Limb (tissue), 2 donors: ENCODE measurements at regions not wholly inside any gene's neighbourhood (a gene's known extent, or its start where the extent isn't known, plus 50 kb on each side); places are given as distances from the start of the nearest gene placed in this dataset.
"Not testable (repeated sequence)": the region's sequence is repeated elsewhere in the genome, so short reads cannot be mapped to it uniquely, and the experiment has no call there.

Source experiments
- DNase-seq, 2 donors: peaks; one replicate each; pipeline ENCODE4 v3.0.0-alpha.2; 2016; ENCODE audit errors: extremely low spot score in 2 of 2

GRCh38 chr4:153937289-153937688 lies 148.4 kb upstream of the SFRP2 start:
- DNase-seq, result no peak

DNA sequence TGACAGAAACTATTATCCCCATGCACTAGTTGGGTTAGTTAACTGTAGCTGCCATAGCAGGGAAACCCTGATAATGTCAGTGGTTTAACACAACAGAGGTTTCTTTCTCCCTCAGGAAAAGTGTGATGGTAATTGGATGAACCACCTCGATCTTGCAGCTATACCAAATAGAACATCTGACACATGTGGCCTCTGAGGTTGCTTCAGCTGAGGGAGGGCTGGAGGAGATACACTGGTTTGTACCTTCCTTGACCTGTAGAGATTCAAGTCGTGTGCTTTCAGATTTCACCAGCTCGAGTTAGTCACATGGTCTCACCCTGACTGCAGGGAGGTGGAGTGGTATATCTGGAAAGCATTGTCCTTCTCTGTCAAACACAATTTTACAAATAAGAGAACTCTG lies 147.2 kb upstream of the SFRP2 start:
- DNase-seq, result no peak

GRCh38 chr4:153934688-153935017 lies 145.8 kb upstream of the SFRP2 start:
- DNase-seq, result no peak

DNA sequence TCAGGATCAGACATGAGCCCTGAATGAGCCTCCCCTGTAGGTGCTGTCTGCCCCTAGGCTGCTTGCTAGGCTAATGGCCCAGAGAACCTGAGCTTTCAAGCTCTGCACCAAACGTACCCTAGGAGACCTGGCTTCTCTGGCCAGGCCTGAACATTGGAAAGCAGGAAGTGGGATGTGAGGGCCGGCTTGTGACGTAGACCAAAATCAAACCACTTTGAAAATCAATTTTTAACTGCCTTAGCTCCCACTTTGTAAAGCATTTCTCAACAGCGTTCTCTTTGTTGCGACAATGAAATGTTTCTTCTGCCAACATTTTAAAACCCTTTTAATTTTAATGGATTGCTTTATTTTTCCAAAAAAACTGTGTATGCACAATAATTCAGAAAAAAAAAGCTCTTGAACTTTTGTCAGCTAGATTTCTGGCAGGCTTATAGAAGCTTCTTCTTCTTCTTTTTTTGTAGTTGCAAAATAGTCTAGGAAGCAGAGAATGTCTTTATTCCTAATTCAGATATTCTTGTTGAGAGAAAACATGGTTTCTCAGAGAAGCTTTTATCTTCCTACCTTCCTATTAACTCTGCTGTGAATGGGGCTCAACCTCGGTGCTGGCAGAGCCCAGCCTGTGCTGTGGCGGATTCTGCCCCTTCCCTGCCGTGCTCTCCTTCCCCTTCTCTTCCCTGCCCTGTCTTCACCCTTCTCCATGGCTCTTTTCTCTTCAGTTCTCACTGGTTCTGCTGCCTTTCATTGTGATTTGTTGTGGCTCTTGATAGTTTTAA lies 145.2 kb upstream of the SFRP2 start:
- DNase-seq, result no peak

DNA sequence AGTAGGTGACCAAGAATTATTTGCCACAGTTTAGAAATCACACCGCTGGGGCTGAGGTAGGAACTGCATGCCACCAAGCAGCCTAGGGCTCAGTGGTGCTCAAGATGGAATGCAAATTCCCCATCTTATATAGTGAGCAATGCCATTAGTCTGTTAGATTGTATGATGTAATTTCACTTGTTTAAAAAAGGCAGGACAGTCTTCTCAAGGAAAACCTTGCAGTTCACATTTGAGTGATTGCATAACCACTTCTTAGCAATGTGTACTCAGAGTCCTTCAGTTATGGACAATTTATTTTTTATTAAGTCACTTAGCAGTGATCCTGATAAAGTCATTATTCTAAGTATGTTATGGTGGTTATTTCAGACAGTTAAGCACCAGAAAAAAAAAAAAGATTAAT lies 142.9 kb upstream of the SFRP2 start:
- DNase-seq, result no peak

- DNase-seq, result no peak
Observed at GRCh38 chr4:153929675-153930074, 140.8 kb upstream of the SFRP2 start.

DNA sequence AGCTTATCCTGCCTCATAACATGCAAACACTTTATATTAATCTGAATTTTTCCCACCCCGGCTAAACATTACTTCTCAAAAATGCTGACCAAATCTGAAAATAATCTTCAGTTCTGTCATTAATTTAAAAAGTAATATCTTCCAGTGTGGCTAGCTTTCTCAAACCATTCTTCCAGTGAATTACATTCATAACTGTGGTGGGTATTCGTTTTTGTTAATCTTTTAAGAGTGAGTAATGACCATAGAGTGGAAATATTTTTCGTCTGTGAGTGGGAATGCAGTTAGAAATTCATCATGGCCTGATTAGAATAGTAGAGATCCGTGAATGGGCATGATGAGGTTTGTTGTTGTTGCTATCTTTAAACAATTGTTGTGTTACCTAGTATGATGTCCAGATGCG lies 138.6 kb upstream of the SFRP2 start:
- DNase-seq, result no peak

- DNase-seq, result no peak
Observed at GRCh38 chr4:153922148-153922547, 133.3 kb upstream of the SFRP2 start.

GRCh38 chr4:153919667-153920066 lies 130.8 kb upstream of the SFRP2 start:
- no peak for DNase-seq

GRCh38 chr4:153916273-153916755 lies 127.4 kb upstream of the SFRP2 start:
- DNase-seq, result no peak

DNA sequence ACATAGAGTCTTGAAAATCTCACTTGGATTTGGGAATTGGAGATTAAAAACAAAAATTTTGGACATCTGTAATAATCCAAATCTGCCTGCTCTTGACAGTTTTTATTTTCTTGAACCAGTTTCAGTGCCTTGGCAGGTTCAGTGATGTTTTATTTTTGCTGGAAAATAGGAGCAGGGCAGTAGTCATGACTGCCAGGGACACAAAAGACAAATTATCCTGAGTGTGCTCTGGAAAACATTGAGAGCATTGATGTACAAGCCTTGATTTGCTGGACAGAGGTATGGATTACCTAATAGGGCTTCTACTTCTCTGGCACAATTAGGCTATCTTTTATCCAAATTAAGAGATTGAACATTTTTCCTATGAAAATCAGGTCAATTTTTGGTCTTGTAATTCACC lies 123.4 kb upstream of the SFRP2 start:
- no peak for DNase-seq

DNA sequence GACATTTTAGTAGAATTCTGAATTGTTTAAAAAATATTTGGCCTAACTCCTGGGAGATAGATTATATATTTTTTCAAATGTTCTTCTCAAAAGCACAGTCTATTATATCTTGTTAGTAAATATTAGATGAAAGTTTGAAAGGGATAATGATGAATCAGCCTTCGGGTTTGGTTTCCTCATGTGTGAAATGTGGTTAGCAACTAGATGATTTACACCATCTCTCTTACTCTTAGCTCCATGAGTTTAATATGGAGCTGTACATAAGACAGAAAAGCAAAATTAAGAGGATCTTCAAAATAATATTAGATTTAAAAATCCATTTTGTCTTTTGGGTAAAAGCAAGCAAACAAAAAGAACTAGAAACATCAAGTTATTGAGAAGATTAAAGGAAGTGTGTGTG lies 120.8 kb upstream of the SFRP2 start:
- no peak for DNase-seq

- DNase-seq, result no peak
Observed at GRCh38 chr4:153906231-153906630, 117.3 kb upstream of the SFRP2 start.

DNA sequence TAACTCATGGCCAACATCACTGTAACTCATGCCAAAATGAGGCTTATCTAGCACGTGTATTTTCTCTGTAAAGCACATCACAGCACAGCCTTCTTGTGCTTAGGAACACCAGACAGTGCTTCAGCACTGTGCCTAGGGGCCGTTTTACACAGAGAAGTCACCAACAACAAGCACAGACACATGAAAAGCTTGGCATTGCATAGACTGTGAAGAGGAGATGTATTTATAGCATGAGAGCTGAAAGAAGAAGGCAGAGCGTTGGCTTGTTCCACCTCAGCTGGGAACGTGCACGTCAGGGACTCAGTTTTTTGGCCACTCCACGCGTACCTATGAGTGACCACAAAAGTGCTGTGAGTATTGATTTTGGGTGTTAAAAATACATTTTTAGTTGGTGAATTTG lies 116.3 kb upstream of the SFRP2 start:
- DNase-seq, result no peak

GRCh38 chr4:153904011-153904410 lies 115.1 kb upstream of the SFRP2 start:
- no peak for DNase-seq

DNA sequence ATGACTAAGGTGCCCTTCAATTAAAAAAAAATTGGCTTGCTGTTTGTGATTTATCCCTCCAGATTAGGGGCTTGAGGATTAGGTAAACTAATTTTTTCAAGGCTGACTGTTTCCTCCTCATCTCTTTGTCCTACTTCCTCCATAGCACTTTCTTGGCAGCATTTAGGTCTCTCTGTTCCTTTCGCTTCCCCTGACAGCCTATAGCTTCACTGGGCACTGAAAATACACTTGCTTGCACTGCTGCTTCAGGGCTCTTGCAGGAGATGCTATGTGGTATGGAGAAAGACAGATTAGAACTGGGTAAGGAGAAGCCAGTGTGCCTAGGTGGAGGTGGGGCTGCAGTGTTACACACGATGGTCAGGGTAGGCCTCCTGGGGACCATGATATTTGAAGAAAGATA lies 112.3 kb upstream of the SFRP2 start:
- DNase-seq, result no peak

DNA sequence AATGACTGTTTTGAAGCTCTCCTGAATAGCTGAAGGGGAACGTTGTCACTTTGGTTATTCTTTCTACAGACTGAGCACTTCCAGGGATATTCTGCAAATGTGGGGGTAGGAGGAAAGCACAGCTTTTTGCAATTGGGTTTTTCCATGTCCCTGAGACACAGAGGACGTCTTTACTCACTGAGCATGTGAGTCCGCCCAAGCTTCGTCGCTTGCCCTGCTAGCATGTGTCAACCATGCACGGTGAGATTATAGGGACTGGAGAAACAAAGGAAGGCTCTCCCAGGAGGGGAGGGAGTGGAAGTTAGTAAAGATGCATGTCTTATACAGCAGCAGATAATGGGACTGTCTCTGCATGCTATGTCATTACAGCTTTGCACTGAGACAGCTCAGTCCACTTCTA lies 111.5 kb upstream of the SFRP2 start:
- no peak for DNase-seq

- DNase-seq, result no peak
Observed at GRCh38 chr4:153890761-153891160, 101.9 kb upstream of the SFRP2 start.

GRCh38 chr4:153887217-153887616 lies 98.3 kb upstream of the SFRP2 start:
- no peak for DNase-seq

DNA sequence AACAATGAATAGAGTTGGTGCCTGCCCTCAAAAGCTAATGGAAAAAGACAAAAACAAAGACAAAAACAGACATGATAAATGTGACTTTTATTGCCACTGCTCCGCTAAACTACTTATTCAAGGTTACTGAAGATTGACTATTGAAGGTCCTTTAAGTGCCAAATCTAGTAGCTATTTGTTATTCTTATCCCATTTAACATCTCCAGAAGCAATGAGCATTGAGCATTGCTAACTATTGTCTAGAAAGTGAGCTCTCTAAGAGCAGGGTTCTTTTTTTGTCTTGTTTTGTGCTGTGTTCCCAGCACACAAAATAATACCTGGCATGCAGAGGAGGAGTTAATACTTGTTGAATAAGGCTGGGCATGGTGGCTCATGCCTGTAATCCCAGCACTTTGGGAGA lies 95.4 kb upstream of the SFRP2 start:
- no peak for DNase-seq

DNA sequence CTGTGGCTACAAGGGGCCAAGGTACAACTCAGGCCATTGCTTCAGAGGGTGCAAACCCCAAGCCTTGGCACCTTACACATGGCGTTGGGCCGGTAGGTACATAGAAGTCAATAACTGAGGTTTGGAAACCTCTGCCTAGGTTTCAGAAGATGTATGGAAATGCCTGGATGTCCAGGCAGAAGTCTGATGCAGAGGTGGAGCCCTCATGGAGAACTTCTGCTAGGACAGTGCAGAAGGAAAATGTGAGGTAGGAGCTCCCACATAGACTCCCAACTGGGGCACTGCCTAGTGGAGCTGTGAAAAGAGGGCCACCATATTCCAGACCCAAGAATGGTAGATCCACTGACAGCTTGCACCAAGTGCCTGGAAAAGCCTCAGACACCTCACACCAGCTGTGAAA lies 92.1 kb upstream of the SFRP2 start:
- no peak for DNase-seq

DNA sequence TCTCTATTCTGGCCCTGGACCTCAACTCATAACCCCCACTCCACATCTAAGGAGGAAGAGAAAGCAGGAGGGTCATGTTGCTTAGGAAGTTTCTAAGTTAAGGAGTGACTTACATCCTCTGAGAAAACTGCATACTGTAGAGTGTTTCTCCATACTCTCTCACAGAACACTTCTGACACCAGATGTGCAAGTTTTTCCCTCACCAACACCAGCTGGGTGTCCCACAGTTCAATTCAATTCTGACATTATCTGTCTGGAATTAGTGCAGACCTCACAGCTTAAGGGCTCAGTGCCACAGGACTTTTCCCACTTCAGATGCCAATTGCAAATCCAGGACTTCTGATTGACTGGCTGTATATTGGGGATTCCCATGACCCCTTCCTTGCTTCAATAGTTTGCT lies 89.0 kb upstream of the SFRP2 start:
- DNase-seq, result no peak

GRCh38 chr4:153873741-153874140 lies 84.9 kb upstream of the SFRP2 start:
- DNase-seq, result no peak

DNA sequence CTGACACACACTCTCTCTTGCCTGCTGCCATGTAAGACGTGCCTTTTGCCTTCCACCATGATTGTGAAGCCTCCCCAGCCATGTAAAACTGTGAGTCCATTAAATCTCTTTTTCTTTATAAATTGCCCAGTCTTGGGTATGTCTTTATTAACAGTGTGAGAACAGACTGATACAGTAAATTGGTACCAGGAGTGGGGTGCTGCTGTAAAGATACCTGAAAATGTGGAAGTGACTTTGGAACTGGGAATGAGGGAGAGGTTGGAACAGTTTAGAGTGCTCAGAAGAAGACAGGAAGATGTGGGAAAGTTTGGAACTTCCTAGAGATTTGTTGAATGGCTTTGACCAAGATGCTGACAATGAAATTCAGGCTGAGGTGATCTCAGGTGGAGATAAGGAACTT lies 77.9 kb upstream of the SFRP2 start:
- DNase-seq, result not testable (repeated sequence)
